Myocyte (in vitro differentiated cells): ENCODE measurements at regions not wholly inside any gene's neighbourhood (a gene's known extent, or its start where the extent isn't known, plus 50 kb on each side); places are given as distances from the start of the nearest gene placed in this dataset.

ENCODE experiments used
- DNase-seq: peaks from one replicate; pipeline ENCODE4 v3.0.0-alpha.2; 2012; ENCODE audit warnings: low read depth

- DNase-seq = no peak
Observed at GRCh38 chr2:16125614-16126516, 185.5 kb downstream of the MYCN start.

DNA sequence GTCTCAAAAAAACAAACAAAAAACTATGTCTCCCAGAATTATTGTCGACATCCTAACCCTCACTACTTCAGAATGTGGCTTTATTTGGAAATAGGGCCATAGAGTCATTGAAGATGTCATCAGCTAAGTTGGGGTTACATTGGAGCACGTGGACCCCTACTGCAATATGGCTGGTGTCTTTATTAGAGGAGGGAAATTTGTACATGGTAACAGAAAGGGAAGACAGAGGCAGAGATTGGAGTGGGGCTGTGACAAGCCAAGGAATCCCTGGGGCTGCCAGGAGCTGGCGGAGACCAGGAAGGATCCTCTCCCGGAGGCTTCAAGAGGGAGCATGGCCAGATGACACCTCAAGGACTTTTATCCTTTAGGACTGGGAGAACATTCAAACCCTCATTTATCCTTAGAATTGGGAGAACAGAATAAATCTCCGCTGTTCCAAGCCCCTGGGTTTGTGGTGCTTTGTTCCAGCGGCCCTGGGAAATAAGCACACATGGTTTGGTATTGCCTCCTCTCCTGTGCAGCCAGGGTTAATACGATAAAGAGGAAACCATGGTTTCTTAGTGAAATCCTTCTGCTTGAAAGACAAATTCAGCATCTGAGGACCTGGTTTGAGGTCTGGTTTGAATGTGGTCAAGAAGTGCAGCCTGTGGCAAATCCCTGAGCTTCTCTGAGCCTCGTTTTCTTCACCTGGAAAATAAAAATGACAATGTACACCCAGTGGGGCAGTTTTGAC is 184.7 kb downstream of the MYCN start:
- no peak for DNase-seq

GRCh38 chr2:16123856-16124780 is 183.8 kb downstream of the MYCN start:
- no peak for DNase-seq

DNA sequence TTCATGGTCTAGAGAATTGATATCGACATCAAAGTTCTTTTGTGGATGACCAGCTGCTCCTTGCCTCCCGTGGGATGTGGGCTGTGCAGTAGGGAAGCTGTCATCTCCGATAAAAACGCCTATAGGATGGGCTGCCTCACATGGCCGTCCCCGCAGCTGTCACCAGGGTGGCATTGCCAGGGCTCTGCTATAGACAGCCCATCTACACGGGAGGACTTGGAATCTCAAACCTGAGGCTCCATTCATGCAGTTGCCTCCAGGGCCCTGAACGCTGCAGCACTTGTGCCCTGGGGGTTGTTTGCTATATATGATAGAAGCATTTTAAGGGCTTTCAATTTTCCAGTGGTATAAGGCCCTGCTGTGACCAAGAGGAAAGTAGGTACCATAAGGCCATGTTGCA is 183.1 kb downstream of the MYCN start:
- no peak for DNase-seq

GRCh38 chr2:16122556-16122955 is 182.2 kb downstream of the MYCN start:
- no peak for DNase-seq

- no peak for DNase-seq
Observed at GRCh38 chr2:16121986-16122390, 181.6 kb downstream of the MYCN start.

- no peak for DNase-seq
Observed at GRCh38 chr2:16121231-16121985, 181.1 kb downstream of the MYCN start.

- DNase-seq = no peak
Observed at GRCh38 chr2:16120591-16121180, 180.3 kb downstream of the MYCN start.

DNA sequence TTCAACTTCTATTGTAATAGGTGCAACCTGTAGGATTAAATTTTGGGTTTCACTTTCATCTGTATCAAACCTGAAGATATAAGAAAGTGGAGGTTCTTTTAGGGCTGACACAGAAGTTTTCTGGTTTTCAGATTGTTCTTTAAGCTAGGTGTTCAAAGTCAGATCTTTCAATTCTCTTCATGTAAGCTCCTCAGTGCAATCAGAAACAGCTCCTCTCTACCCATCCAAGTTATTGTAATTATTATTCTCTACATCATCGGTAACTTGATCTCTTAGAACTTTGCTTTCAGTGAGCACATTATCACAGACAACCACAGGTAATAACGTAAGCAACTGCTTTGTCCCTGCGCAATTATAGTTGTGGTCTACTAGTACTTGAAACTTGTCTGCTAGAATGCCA is 179.4 kb downstream of the MYCN start:
- no peak for DNase-seq

DNA sequence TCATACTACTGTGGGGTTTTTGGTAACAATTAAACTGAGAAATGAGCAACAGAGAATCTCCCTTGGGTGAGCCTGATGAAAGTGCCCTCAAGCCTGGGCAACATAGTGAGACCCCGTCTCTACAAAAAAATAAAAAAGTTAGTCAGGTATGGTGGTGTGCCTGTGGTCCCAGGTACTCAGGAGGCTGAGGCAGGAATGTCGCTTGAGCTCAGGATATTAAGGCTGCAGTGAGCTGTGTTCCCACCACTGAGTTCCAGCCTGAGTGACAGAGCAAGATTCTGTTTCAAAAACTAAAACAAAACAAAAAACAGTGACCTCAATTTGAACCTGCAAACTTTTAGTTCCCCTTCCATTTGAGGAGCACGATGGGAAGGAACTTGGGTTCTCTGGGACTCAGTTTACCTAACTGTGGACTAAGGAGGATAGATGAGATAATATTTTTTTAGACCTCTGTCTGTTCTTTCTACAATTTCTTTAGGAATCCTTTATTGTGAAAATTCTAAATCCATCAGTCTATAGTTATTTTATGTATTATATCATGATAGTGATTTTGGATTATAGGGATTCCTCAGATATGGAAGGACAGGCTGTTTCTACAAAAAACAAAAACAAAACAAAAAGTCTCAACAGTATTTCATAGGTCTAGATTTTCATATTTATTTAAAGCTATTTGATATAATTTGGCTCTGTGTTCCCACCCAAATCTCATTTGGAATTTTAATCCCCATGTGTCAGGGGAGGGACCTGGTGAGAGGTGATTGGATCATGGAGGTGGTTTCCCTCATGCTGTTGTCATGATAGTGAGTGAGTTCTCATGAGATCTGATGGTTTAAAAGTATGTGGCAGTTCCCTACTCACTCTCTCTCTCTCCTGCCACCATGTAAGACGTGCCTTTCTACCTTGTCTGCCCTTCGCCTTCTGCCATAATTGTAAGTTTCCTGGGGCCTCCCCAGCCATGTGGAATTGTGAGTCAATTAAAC is 178.6 kb downstream of the MYCN start:
- no peak for DNase-seq

GRCh38 chr2:16117791-16118610 is 177.7 kb downstream of the MYCN start:
- no peak for DNase-seq

DNA sequence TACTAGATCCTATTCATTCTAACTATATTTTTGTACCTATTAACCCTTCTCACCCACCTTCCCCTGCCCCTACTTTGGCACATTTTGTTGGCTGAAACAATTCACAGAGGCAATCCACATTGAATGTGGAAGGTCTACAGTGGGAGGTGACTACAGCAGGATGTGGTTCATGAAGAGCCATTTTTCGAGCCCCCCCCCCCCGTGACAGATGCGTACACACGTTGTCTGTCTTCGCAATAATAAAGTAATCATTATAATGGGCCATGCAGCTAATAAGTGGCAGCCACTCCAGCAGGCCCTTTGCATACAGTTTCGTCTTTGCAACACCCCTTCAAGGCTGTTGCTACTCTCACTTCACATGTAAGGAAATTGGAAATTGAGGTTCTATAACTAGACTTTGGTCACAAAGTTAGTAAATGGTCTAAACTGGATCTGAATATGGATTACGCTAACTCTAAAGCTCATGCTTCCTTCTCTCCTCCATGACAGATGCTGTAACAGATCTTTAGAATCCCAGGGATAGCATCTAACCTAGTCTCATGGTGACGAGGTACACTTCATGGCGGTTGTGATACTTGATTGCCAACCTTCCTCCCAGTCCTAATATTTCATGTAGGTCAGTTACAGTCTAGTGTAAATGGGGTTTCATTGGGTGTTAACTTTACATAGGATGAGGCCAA is 176.8 kb downstream of the MYCN start:
- no peak for DNase-seq

DNA sequence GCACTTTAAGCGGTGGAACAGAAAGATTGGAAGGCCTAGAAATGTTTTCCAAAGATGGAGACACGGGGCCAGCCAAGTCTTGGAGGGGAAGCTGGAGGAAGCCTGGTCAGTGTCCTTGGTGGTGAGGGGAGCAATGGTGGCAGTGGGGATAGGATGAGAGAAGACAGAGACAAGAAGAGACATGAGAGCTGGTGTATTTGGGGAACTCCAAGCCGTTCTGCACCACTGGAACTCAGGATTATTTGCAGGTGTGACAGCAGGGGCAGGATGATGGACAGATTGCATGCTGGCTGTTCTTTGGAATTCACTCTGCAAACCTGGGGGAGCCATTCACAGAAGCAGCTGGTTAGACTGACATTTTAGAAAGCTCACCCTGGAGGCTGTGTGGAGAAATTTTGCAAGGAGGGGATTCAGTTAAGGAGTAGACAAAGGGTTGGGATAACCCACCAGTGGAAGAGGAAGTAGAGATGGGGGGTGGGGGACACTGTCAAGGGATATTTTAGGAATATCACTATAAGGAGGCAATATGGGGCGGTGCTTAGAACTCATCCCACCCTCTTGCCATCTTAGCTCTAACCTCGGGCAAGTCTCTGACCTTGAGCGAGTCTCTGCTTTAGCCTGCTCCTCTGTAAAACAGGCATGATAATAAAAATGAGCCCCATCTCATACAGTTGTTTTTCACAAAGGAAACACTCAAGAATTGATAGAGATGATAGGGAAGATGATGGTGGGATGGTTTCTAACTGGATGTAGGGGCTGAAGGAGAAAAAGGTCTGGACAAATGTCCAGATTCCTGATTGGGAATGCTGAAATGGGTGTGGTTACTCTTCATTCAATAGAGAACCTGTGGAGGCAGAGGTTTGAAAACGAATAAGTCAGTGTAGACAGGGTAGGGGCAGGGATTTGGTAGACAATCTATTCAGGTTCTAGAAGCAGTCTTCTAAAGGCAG is 175.8 kb downstream of the MYCN start:
- DNase-seq = no peak

- no peak for DNase-seq
Observed at GRCh38 chr2:16115291-16115690, 174.9 kb downstream of the MYCN start.

DNA sequence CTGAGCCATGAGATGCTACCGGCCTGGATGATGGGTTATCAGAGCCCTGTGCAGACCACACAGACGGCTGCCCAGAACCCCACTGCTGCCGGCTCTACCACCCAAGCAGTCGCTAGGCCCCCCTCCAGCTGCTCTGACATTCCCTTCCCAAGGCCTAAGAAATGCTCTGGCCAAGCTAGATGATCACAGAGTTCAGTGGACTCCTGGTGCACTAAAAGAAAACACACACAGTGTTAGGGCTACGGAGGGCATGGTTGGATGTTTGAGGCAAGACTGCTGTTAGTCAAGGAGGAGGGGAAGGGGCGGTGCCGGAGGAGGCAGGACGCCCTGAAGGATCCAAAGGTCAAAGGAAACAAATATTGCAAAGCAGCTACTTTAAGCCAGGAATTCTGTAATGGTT is 174.5 kb downstream of the MYCN start:
- DNase-seq = no peak

DNA sequence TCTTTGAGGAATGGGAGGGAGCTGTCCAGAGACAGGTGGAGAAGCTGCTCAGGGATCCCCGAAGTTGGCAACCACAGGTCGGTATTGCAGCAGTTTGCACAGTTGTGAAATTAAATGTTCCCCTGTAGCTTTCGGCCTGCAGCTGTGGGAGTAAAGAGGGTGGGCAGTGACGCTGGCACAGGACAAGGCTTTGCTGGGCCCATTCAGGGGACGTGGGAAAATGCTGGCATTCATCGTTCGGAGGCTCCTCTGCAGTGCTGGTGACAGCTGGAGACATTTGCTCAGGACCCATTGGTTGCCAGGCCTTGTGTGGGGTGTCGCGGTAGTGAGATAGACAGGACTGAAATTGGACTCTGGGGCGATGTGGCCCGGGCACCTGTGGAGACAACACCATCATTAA is 173.7 kb downstream of the MYCN start:
- DNase-seq = no peak

- DNase-seq = no peak
Observed at GRCh38 chr2:16113568-16113967, 173.2 kb downstream of the MYCN start.
